H4 (cell line): ENCODE measurements at regions not wholly inside any gene's neighbourhood (a gene's known extent, or its start where the extent isn't known, plus 50 kb on each side); places are given as distances from the start of the nearest gene placed in this dataset.

Source experiments
- DNase-seq: peaks from one replicate; pipeline ENCODE4 v3.0.0-alpha.2; 2015; ENCODE audit warnings: low spot score

DNA sequence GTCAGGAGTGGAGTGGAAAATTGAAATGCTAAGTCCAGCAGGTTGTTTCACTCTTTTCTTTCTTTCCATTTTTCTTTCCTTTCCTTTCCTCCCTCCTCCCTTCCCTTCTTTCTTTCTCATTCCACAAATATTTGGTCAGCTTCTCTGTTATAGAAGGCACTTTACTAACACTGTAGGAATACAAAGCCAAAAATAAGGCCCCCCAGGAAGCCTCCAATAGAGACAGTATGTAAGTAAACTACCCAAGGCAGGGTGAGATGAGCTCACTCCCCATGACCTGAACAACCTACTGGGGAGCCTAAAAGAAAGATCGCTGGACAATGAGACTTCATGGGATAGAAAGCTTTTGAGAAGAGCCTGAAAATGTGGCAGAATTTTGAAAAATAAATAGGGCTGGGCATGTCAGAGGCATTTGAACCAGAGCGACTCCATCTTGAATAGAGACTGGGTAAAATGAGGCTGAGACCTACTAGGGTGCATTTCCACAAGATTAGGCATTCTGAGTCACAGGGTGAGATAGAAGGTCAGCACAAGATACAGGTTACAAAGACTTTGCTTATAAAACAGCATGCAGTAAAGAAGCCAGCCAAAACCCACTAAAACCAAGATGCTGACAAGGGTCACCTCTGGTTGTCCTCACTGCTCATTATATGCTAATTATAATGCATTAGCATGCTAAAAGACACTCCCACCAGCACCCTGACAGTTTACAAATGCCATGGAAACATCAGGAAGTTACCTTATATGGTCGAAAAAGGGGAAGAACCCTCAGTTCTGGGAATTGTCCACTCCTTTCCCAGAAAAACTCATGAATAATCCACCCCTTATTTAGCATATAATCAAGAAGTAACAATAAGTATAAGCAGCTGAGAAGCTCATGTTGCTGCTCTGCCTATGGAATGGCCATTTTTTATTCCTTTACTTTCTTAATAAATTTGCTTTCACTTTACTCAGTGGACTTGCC lies 158.9 kb upstream of the EGFLAM start:
- DNase-seq: no peak

GRCh38 chr5:38094889-38095288 lies 163.5 kb upstream of the EGFLAM start:
- DNase-seq: no peak

GRCh38 chr5:38093855-38094254 lies 164.5 kb upstream of the EGFLAM start:
- no peak for DNase-seq

DNA sequence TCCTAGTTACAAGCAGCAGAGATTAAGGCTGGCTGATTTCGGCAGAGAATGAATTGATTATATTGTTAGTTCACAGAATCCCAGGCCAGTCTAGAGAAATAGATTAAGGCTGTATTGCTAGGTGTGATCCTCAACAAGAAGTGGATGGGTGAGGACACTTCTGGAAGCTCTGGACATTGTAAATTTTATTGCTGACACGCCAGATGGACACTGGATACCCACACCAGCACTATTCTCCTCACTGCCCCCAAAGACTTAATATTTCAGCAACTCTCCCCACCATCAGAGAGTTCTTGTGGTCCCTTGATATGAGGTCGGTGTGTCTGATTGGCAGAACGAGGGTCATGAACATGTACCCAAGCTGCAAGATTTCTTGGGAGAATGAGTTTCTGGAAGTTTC lies 171.6 kb upstream of the EGFLAM start:
- no peak for DNase-seq

GRCh38 chr5:38079620-38080402 lies 178.5 kb upstream of the EGFLAM start:
- no peak for DNase-seq

DNA sequence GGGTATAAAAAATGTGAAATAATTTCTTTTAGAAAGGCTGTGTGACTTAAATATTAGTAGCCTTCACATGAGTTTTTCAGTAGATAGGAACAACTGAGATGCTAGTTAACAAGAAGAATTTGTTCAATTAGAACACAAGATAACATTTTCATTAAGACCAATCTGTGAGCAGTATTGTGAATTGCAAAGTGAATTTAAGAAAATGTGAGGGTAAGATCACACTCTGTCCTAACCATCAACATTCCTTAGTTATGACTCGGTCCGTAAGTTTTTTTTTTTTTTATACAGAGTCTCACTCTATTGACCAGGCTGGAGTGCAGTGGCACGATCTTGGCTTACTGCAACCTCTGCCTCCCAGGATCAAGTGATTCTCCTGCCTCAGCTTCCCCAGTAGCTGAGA lies 180.2 kb upstream of the EGFLAM start:
- no peak for DNase-seq

DNA sequence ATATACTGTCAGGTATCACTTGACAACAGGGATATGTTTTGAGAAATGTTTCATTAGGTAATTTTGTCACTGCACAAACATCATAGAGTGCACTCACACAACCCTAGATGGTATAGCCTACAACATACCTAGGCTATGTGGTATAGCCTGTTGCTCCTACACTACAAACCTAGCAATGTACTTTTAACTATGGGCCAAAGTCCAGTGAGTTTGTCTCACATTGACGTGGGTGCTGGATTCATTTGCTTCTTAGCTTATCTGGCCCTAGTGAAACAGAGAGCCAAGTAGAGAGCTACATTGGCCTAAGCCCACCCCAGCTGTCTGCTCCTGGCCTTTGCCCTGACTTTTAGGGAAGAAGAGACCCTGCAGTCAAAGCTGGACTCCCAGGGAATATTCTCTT lies 180.7 kb upstream of the EGFLAM start:
- DNase-seq: no peak

DNA sequence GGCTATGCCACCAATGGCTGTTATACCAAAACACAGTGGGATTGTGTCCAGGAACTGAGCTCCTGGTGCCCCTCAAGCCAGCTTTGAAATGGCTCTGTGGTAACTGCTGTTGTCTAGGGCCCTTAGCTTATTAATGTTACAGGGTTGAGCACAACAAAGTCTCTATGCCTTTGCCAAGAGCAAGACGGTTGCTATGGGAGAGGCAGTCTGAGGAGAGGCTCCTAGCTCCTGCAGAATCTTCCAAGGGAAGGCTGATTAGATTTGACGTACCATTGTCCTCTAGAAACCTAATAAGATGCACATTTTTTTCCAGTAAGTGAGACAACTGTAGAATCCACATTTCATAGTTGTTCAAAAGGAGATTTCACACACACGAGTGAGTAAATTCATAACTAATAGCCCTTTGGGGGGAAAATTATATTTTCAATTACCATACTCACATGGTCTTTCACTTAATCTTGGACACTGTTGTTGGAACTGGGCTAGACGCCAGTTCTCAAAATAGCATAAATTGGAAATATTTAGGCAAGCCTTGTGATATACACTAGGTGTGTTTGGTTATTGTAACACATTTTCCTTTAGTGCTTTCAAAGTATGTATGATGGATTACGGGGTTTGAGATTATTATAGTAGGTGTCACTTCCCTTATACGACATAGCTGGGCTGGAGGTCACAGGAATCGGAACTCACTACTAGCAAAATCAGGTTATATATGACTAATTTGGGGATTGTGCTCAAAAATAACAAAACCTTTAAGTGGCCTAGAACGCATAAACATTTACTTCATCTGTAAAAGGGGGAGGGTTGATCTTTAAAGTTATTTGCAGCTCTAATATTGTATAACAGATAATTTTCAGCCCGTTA lies 186.3 kb upstream of the EGFLAM start:
- DNase-seq: no peak

DNA sequence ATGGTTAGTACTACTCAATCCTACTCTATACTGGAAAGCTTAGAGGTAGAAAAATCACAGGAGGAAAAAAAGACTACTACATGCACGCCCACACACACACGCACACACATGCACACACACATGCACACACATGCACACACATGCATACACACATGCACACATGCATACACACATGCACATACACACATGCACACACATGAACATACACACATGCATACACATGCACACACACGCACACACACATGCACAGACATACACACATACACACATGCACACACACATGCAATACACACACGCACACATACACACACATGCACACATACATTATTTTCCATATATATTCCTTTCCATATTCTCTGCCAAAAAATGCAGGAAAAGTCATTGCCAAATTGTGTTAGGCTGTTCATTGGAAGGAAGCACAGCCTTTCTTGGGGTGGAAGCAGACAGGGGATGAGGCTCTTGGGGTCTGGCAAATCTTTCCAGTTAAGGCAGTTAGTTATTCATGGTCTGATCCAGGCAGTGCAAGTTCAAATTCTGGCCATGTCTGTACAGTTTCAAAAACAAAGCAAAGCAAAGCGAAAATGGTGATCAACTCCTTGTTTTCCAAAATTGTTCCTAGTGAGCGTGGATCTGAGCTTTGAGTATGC lies 187.9 kb upstream of the EGFLAM start:
- no peak for DNase-seq

- DNase-seq: no peak
These were observed 189.0 kb upstream of the EGFLAM start for GRCh38 chr5:38069360-38069759.

GRCh38 chr5:38060354-38060753 lies 198.0 kb upstream of the EGFLAM start:
- peak; percentile 77 for DNase-seq

DNA sequence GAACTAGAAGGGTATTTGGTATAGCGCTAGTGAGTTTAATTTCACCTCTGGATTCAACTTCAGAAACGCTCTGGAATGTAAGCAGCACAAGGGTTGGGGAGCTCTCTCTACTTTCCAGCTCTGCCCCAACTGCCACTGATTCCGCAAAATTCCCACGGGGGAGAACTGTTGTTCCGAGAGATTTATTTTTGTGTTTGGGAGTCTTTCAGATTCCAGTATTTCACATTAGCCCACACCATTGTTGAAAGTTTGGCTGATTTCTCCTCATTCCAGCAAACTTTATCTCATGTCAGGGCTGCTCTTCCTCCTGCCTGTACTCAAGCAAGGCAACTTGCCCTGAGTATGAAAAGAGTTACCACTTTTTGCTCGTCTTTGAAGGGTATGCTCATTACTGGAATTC lies 198.5 kb upstream of the EGFLAM start:
- DNase-seq: no peak

DNA sequence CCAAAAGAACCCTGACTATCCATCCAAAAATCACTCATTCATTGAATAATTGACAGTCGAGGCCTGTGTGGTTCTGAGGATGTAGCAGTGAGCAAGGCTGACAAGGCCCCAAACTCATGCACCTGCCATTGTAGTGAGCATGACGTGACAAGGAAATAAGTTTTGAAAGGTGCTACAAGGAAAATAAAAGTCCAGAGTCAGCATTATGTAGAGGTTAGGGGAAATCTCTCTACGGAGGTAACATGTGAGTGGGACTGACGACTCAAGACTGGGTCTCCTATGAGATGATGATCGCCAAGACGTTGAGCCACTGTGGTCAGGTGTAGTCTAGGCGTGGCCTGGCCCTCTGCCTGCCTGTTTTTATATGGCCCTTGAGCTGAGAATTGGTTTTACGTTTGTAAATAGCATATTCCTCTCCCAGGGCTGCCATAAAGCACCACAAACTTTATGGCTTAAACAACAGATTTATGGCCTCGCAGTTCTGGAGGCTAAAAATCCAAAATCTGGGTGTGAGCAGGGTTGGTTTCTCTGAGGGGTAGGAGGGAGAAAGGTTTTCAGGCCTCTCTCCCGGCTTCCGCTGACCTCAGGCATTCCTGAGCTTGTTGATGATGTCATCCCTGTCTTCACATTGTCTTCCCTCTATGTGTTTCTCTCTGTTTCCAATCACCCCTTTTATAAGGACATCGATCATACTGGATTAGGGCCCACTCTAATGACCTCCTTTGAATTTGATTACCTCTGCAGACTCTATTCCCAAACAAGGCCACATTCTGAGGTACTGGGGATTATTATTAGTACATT lies 206.4 kb upstream of the EGFLAM start:
- DNase-seq: no peak

- DNase-seq: no peak
These were observed 208.6 kb upstream of the GDNF start for GRCh38 chr5:38048400-38048799.

GRCh38 chr5:38046103-38046502 lies 206.3 kb upstream of the GDNF start:
- DNase-seq: no peak

DNA sequence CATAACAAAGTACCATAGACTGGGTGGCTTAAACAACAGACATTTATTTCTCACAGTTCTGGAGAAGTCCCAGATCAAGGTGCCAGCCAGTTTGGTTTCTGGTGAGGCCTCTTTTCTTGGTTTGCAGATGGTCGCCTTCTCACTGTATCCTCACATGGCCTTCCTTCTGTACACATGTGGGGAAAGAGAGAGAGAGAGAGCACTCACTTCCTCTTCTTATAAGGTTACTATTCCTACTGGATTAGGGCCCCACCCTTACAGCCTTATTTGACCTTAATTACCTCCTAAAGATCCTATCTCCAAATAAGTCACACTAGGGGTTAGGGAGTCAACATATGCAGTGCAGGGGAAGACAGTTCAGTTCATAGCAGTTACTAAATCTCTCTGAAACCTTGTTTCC lies 205.6 kb upstream of the GDNF start:
- DNase-seq: no peak

DNA sequence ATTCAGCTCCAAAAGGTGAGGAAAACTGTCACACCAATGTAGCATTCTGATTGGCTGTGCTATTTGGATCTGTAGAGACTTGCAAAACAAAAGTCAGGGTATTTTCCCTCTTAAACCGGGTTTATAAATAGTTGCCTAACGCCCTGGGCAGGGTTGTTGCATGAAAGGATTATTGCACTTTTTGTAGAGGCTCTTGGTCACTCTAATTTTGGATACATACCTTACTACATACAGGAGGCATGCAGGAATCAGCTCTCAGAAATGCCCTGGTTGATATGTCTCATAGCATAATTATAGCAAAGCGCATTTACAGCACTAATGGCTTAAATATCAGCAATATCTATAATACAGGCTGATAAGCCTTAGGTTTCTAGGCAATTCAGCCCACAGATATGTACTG lies 200.0 kb upstream of the GDNF start:
- no peak for DNase-seq

GRCh38 chr5:38039091-38039490 lies 199.2 kb upstream of the GDNF start:
- no peak for DNase-seq

- DNase-seq: no peak
These were observed 196.9 kb upstream of the GDNF start for GRCh38 chr5:38036765-38037164.

GRCh38 chr5:38032149-38032548 lies 192.3 kb upstream of the GDNF start:
- DNase-seq: no peak

DNA sequence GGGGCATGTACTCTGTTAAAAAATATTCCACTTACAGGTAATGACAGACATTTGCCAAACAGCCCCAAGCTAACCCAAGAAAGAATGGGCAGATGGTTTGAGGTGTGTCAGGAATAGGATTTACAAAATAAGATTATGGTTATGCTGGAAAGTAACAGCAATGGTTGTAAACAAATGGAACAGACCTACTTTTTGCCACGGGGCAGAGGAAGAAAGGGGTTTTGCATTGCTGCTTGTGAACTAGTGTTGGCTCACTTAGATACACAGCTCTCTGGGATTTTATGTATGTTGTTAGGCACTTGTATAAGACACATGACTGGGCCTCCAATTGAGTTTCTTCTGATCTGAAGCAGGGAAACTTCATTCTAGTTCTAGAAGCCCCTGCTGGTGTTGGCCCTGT lies 191.5 kb upstream of the GDNF start:
- no peak for DNase-seq
